Fibroblast of lung (primary cell): ENCODE measurements at regions not wholly inside any gene's neighbourhood (a gene's known extent, or its start where the extent isn't known, plus 50 kb on each side); places are given as distances from the start of the nearest gene placed in this dataset.

ENCODE experiments used
- DNase-seq, 2 donors: peaks; one replicate each; pipeline versions ENCODE4 v3.0.0 to v3.0.0-alpha.2; 2010; ENCODE audit warnings: low read depth in 2 of 2
- H2AFZ ChIP-seq: 2 replicates; pipeline ENCODE4 v1.5.1; 2012; ENCODE audit warnings: low read length, control low read depth, inconsistent platforms
- H3K27ac ChIP-seq: 2 replicates; pipeline ENCODE4 v1.5.1; 2011; ENCODE audit warnings: low read length, control low read depth; ENCODE audit not compliant: insufficient read depth
- H3K27me3 ChIP-seq: 2 replicates; pipeline ENCODE4 v1.5.1; 2011; ENCODE audit warnings: mild to moderate bottlenecking, low read length; ENCODE audit not compliant: control insufficient read depth, insufficient read depth
- H3K36me3 ChIP-seq: 2 replicates; pipeline ENCODE4 v1.5.1; 2011; ENCODE audit warnings: low read length; ENCODE audit not compliant: control insufficient read depth, insufficient read depth
- H3K4me1 ChIP-seq: 2 replicates; pipeline ENCODE4 v1.5.1; 2011; ENCODE audit warnings: low read length; ENCODE audit not compliant: control insufficient read depth, insufficient read depth; ENCODE audit errors: extremely low read depth
- H3K4me2 ChIP-seq: 2 replicates; pipeline ENCODE4 v1.5.1; 2011; ENCODE audit warnings: low read length, control low read depth; ENCODE audit not compliant: insufficient read depth; ENCODE audit errors: extremely low read depth
- H3K4me3 ChIP-seq, 4 experiments: fragments of 200-600 bp in 1 of 4; sonication (generic) in 1 of 4; replicated peaks in 1 of 4; 2 replicates each; pipeline ENCODE4 v1.5.1; 2011 to 2016; ENCODE audit warnings: low read length in 4 of 4, low read depth in 3 of 4, mild to moderate bottlenecking in 3 of 4, control low read depth in 2 of 4, inconsistent platforms in 1 of 4, mixed read lengths in 1 of 4; ENCODE audit not compliant: insufficient read depth in 1 of 4; ENCODE audit errors: control extremely low read depth in 1 of 4
- H3K79me2 ChIP-seq: 2 replicates; pipeline ENCODE4 v1.5.1; 2012; ENCODE audit warnings: mild to moderate bottlenecking, low read length, inconsistent platforms; ENCODE audit not compliant: control insufficient read depth, insufficient read depth
- H3K9ac ChIP-seq: 2 replicates; pipeline ENCODE4 v1.5.1; 2011; ENCODE audit warnings: mild to moderate bottlenecking, low read length, control low read depth; ENCODE audit not compliant: insufficient read depth
- H3K9me3 ChIP-seq: 2 replicates; pipeline ENCODE4 v1.5.1; 2012; ENCODE audit warnings: low read depth, low read length; ENCODE audit not compliant: control insufficient read depth, insufficient read depth
- H4K20me1 ChIP-seq: 2 replicates; pipeline ENCODE4 v1.5.1; 2011; ENCODE audit warnings: low read length; ENCODE audit not compliant: control insufficient read depth, insufficient read depth; ENCODE audit errors: extremely low read depth
- EZH2 ChIP-seq: IDR thresholded peaks from 2 replicates; pipeline ENCODE4 v1.5.1; 2012; ENCODE audit warnings: low read length, control low read depth, mild to moderate bottlenecking; ENCODE audit errors: missing control alignments
- TF ChIP-seq, protein P1 (sequence below), 2 donors: IDR thresholded peaks in 1 of 2; conservative IDR thresholded peaks in 1 of 2; 1 replicate in 1 of 2; 2 replicates in 1 of 2; pipeline ENCODE4 v1.5.1; 2011 to 2012; ENCODE audit warnings: low read length in 2 of 2, control low read depth in 1 of 2, inconsistent platforms in 1 of 2, low read depth in 1 of 2, mild to moderate bottlenecking in 1 of 2

DNA sequence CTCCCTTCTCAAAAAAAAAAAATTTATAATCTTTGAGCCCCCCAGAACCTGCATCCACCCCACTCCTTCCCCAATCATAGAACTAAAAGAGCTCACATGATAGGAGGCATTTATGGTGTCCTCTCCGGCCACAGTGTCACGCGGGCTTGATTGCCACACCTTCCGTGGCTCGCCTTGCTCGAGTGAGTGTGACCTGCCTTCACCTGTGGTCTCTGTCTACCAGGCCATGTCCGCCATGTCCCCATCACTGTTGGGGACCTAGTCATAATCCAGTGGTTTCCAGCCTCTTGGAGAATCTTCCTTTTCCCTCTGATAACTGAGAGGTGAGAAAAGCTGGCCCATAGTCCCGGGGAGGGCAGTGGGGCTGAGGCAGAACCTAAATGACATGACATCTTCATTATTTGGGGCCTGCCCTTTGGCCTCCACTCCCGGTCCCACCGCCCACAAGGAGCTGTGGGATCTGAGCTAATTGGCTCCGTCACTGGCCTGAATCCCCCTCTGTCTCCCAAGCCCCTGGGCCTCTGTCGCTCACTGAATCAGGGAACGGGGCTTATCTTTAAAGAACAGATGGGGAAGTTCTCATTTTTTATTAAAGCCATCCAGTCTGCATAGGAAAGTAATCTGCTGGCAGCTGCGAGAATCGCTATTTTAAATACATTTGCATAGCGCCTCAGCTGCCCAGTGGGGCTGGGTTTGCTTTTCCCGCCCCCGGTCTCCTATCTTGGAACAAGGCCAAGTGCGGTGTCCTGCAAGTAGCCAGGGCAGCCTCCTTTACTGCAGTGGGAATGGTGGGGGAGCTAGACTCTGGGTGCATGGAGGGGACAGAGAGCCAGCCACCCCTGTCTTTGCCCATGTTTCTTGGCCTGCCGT lies 197.6 kb upstream of the PMEPA1 start:
- Histone ChIP-seq H3K4me1 (no peaks in the 10 kb centered on the region), H3K79me2 (no peaks in the 10 kb centered on the region), H2AFZ (no peak overlapping the region), H3K36me3 (no peaks in the 10 kb centered on the region), H3K27ac (no peak overlapping the region), H3K27me3 (no peaks in the 10 kb centered on the region), H3K4me2 (no peak overlapping the region), H3K4me3 (no peak overlapping the region), H3K9me3 (no peaks in the 10 kb centered on the region), H4K20me1 (no peaks in the 10 kb centered on the region), H3K9ac (no peak overlapping the region)
- peak in 1 of 2 donors; percentile 26 for DNase-seq
- TF ChIP-seq, protein P1, sequence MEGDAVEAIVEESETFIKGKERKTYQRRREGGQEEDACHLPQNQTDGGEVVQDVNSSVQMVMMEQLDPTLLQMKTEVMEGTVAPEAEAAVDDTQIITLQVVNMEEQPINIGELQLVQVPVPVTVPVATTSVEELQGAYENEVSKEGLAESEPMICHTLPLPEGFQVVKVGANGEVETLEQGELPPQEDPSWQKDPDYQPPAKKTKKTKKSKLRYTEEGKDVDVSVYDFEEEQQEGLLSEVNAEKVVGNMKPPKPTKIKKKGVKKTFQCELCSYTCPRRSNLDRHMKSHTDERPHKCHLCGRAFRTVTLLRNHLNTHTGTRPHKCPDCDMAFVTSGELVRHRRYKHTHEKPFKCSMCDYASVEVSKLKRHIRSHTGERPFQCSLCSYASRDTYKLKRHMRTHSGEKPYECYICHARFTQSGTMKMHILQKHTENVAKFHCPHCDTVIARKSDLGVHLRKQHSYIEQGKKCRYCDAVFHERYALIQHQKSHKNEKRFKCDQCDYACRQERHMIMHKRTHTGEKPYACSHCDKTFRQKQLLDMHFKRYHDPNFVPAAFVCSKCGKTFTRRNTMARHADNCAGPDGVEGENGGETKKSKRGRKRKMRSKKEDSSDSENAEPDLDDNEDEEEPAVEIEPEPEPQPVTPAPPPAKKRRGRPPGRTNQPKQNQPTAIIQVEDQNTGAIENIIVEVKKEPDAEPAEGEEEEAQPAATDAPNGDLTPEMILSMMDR (conservative IDR thresholded peaks at IDR 0.05 in 1 of 2, IDR thresholded peaks at IDR 0.05 in 1 of 2; ENCODE audit: low read depth in 1 of 2, low read length in 2 of 2), result no peak
- no peak for TF ChIP-seq EZH2

DNA sequence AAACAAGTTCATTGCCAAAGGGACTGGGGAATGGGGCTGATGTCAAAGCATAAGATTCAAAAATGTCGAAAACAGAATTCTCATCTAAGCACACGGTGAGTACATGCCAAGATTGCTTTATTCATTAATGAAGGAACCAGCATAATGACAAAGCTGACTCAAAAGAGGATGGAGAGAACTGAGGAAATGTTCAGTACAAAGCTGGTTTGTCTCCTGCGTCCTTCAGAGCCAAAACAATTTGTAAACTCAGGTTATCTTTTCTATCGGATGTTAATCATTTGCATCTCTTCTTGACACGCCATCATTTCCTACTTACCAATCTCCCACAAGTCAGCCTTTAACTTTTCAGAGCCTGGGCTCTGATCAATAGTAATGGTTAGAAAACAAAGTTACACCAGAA lies 195.6 kb upstream of the PMEPA1 start:
- Histone ChIP-seq H2AFZ (no peak overlapping the region), H3K79me2 (no peaks in the 10 kb centered on the region), H3K9me3 (no peaks in the 10 kb centered on the region), H3K4me3 (no peak overlapping the region), H3K27ac (no peak overlapping the region), H3K4me2 (no peak overlapping the region), H3K27me3 (no peaks in the 10 kb centered on the region), H3K9ac (no peak overlapping the region), H3K4me1 (no peaks in the 10 kb centered on the region), H3K36me3 (no peaks in the 10 kb centered on the region), H4K20me1 (no peaks in the 10 kb centered on the region)
- no peak for DNase-seq
- TF ChIP-seq, protein P1 (conservative IDR thresholded peaks at IDR 0.05 in 1 of 2, IDR thresholded peaks at IDR 0.05 in 1 of 2; ENCODE audit: low read depth in 1 of 2, low read length in 2 of 2), result no peak
- TF ChIP-seq EZH2, result no peak

DNA sequence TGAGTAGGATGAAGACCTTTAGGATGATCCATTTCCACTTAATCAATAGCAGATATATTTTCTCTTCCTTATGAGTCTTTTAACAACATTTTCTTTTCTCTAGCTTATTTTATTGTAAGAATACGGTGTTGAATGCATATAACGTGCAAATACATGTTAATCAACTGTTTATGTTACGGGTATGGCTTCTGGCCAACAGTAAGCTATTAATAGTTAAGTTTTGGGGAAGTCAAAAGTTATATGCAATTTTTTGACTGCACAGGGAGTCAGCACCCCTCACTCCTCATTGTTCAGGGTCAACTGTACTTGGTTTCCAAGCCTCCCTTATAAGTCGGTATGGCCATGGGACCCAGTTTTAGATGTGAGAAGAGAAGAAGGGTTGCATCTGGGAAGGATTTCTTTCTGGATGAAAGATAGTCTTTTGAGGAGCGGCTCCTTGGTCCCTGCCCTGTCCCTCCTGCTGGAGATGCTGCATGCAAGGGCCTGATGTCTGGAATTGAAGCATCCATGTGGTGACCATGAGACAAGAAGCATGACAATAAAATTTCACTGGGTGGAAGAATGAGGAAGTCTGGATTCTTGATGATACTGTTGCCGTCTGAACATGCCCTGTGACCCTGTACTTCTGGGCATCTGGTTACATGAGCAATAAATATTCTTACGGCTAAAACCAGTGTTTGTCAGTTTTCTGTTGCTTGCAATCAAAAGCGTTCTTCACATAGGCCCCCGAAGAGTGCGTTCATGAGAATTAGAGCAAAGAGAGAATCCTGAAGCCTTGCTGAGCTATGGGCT lies 194.7 kb upstream of the PMEPA1 start:
- Histone ChIP-seq H3K9ac (no peak overlapping the region), H2AFZ (no peak overlapping the region), H4K20me1 (no peaks in the 10 kb centered on the region), H3K4me3 (no peak overlapping the region), H3K79me2 (no peaks in the 10 kb centered on the region), H3K27me3 (no peaks in the 10 kb centered on the region), H3K27ac (no peak overlapping the region), H3K4me1 (no peaks in the 10 kb centered on the region), H3K36me3 (no peaks in the 10 kb centered on the region), H3K4me2 (no peak overlapping the region), H3K9me3 (no peaks in the 10 kb centered on the region)
- TF ChIP-seq, protein P1 (conservative IDR thresholded peaks at IDR 0.05 in 1 of 2, IDR thresholded peaks at IDR 0.05 in 1 of 2; ENCODE audit: low read depth in 1 of 2, low read length in 2 of 2), result no peak
- DNase-seq, result no peak
